Astrocyte (in vitro differentiated cells and primary cell): ENCODE measurements at regions not wholly inside any gene's neighbourhood (a gene's known extent, or its start where the extent isn't known, plus 50 kb on each side); places are given as distances from the start of the nearest gene placed in this dataset.

Source experiments
- EZH2 ChIP-seq: IDR thresholded peaks from 2 replicates; pipeline ENCODE4 v1.6.1; 2012; ENCODE audit warnings: mild to moderate bottlenecking, low read length, inconsistent platforms; ENCODE audit not compliant: insufficient read depth
- TF ChIP-seq, protein P1 (sequence below): IDR thresholded peaks from 2 replicates; pipeline ENCODE4 v1.5.1; 2011; ENCODE audit warnings: low read depth, mild to moderate bottlenecking, inconsistent platforms, low read length, moderate library complexity; ENCODE audit not compliant: insufficient read depth

GRCh38 chr16:19967561-19967960, 82.9 kb upstream of the GPRC5B start:
- TF ChIP-seq, protein P1, sequence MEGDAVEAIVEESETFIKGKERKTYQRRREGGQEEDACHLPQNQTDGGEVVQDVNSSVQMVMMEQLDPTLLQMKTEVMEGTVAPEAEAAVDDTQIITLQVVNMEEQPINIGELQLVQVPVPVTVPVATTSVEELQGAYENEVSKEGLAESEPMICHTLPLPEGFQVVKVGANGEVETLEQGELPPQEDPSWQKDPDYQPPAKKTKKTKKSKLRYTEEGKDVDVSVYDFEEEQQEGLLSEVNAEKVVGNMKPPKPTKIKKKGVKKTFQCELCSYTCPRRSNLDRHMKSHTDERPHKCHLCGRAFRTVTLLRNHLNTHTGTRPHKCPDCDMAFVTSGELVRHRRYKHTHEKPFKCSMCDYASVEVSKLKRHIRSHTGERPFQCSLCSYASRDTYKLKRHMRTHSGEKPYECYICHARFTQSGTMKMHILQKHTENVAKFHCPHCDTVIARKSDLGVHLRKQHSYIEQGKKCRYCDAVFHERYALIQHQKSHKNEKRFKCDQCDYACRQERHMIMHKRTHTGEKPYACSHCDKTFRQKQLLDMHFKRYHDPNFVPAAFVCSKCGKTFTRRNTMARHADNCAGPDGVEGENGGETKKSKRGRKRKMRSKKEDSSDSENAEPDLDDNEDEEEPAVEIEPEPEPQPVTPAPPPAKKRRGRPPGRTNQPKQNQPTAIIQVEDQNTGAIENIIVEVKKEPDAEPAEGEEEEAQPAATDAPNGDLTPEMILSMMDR, result no peak
- no peak for TF ChIP-seq EZH2
